H9 (cell line): ENCODE measurements at regions not wholly inside any gene's neighbourhood (a gene's known extent, or its start where the extent isn't known, plus 50 kb on each side); places are given as distances from the start of the nearest gene placed in this dataset.

ENCODE experiments used
- DNase-seq: peaks from one replicate; pipeline ENCODE4 v3.0.0-alpha.2; 2017
- H2AFZ ChIP-seq: one replicate; pipeline ENCODE4 v1.6.1; 2013; ENCODE audit warnings: mild to moderate bottlenecking, low read length, control low read depth, moderate library complexity
- H2AK5ac ChIP-seq: 2 replicates; pipeline ENCODE4 v1.6.1; 2013; ENCODE audit warnings: low read length, control low read depth, mixed read lengths; ENCODE audit not compliant: insufficient read length
- H2BK120ac ChIP-seq: one replicate; pipeline ENCODE4 v1.6.1; 2013; ENCODE audit warnings: low read depth, mild to moderate bottlenecking, low read length, control low read depth, inconsistent platforms; ENCODE audit not compliant: poor library complexity, severe bottlenecking
- H2BK12ac ChIP-seq: 2 replicates; pipeline ENCODE4 v1.6.1; 2013; ENCODE audit warnings: low read length, control low read depth, mixed read lengths, low read depth; ENCODE audit not compliant: insufficient read length
- H2BK15ac ChIP-seq: 2 replicates; pipeline ENCODE4 v1.6.1; 2013; ENCODE audit warnings: low read depth, low read length, control low read depth
- H2BK20ac ChIP-seq: one replicate; pipeline ENCODE4 v1.6.1; 2013; ENCODE audit warnings: low read depth, mild to moderate bottlenecking, low read length, control low read depth, inconsistent platforms; ENCODE audit not compliant: poor library complexity, severe bottlenecking
- H2BK5ac ChIP-seq: 2 replicates; pipeline ENCODE4 v1.6.1; 2013; ENCODE audit warnings: low read length, control low read depth, mixed read lengths; ENCODE audit not compliant: insufficient read length
- H3K14ac ChIP-seq: 2 replicates; pipeline ENCODE4 v1.6.1; 2013; ENCODE audit warnings: low read length, control low read depth; ENCODE audit not compliant: insufficient read depth
- H3K18ac ChIP-seq: 2 replicates; pipeline ENCODE4 v1.6.1; 2013; ENCODE audit warnings: low read depth, mild to moderate bottlenecking, mixed read lengths, low read length, control low read depth; ENCODE audit not compliant: insufficient read length
- H3K23ac ChIP-seq: 2 replicates; pipeline ENCODE4 v1.6.1; 2013; ENCODE audit warnings: low read length, control low read depth, mixed read lengths, low read depth; ENCODE audit not compliant: insufficient read length
- H3K23me2 ChIP-seq: 2 replicates; pipeline ENCODE4 v1.6.1; 2013; ENCODE audit warnings: low read depth, mild to moderate bottlenecking, mixed read lengths, low read length, control low read depth; ENCODE audit not compliant: insufficient read length, poor library complexity, severe bottlenecking
- H3K27ac ChIP-seq: 2 replicates; pipeline ENCODE4 v1.5.1; 2013; ENCODE audit warnings: low read length, control low read depth, mixed read lengths, low read depth; ENCODE audit not compliant: insufficient read length
- H3K27me3 ChIP-seq: 2 replicates; pipeline ENCODE4 v1.6.1; 2013; ENCODE audit warnings: low read length, control low read depth, inconsistent platforms; ENCODE audit not compliant: insufficient read depth
- H3K4ac ChIP-seq: 2 replicates; pipeline ENCODE4 v1.6.1; 2013; ENCODE audit warnings: low read depth, mild to moderate bottlenecking, control low read depth, inconsistent platforms, low read length, moderate library complexity
- H3K4me1 ChIP-seq: 2 replicates; pipeline ENCODE4 v1.6.1; 2013; ENCODE audit warnings: low read length, control low read depth, inconsistent platforms; ENCODE audit not compliant: insufficient read depth
- H3K4me2 ChIP-seq: 2 replicates; pipeline ENCODE4 v1.6.1; 2013; ENCODE audit warnings: low read length, control low read depth, mixed read lengths; ENCODE audit not compliant: insufficient read length, insufficient read depth
- H3K56ac ChIP-seq: 2 replicates; pipeline ENCODE4 v1.6.1; 2013; ENCODE audit warnings: low read depth, mild to moderate bottlenecking, mixed read lengths, low read length, control low read depth; ENCODE audit not compliant: insufficient read length
- H3K79me1 ChIP-seq: 2 replicates; pipeline ENCODE4 v1.6.1; 2013; ENCODE audit warnings: low read depth, mild to moderate bottlenecking, moderate library complexity, low read length, control low read depth, inconsistent platforms; ENCODE audit not compliant: insufficient read depth, poor library complexity, severe bottlenecking
- H3K79me2 ChIP-seq: 2 replicates; pipeline ENCODE4 v1.6.1; 2013; ENCODE audit warnings: low read length, control low read depth, inconsistent platforms; ENCODE audit not compliant: insufficient read depth
- H3K9ac ChIP-seq: 2 replicates; pipeline ENCODE4 v1.6.1; 2013; ENCODE audit warnings: low read length, control low read depth, mixed read lengths; ENCODE audit not compliant: insufficient read length; ENCODE audit errors: extremely low read depth
- H3K9me3 ChIP-seq: one replicate; pipeline ENCODE4 v1.6.1; 2013; ENCODE audit warnings: low read depth, low read length, inconsistent platforms; ENCODE audit not compliant: control insufficient read depth
- H3T11ph ChIP-seq: one replicate; pipeline ENCODE4 v1.6.1; 2013; ENCODE audit warnings: mild to moderate bottlenecking, low read length, control low read depth, inconsistent platforms
- H4K20me1 ChIP-seq: one replicate; pipeline ENCODE4 v1.6.1; 2013; ENCODE audit not compliant: control insufficient read depth, insufficient read length, insufficient read depth
- H4K5ac ChIP-seq: 2 replicates; pipeline ENCODE4 v1.6.1; 2013; ENCODE audit warnings: low read depth, mild to moderate bottlenecking, mixed read lengths, low read length, control low read depth; ENCODE audit not compliant: insufficient read length
- H4K8ac ChIP-seq: replicated peaks from 2 replicates; pipeline ENCODE4 v1.6.1; 2013; ENCODE audit warnings: low read length, control low read depth, mixed read lengths, low read depth; ENCODE audit not compliant: insufficient read length
- H4K91ac ChIP-seq: 2 replicates; pipeline ENCODE4 v1.6.1; 2013; ENCODE audit warnings: low read depth, mild to moderate bottlenecking, moderate library complexity, mixed read lengths, low read length, control low read depth; ENCODE audit not compliant: insufficient read length
- H3K27ac Mint-ChIP-seq, 3 experiments: 2 replicates in 2 of 3; 3 replicates in 1 of 3; pipeline ENCODE4 v1.8.0; 2020 to 2021; ENCODE audit warnings: mixed read lengths in 3 of 3, mild to moderate bottlenecking in 1 of 3, moderate library complexity in 1 of 3
- H3K27me3 Mint-ChIP-seq: 2 replicates; pipeline ENCODE4 v1.8.0; 2021; ENCODE audit warnings: low read depth, mild to moderate bottlenecking, moderate library complexity, mixed read lengths
- H3K36me3 Mint-ChIP-seq, 3 experiments: 2 replicates in 2 of 3; 3 replicates in 1 of 3; pipeline ENCODE4 v1.8.0; 2020 to 2021; ENCODE audit warnings: low read depth in 3 of 3, mixed read lengths in 3 of 3; ENCODE audit not compliant: insufficient read depth in 1 of 3
- H3K4me1 Mint-ChIP-seq, 2 experiments: 2 replicates each; pipeline ENCODE4 v1.8.0; 2020; ENCODE audit warnings: mixed read lengths in 2 of 2
- H3K4me3 Mint-ChIP-seq, 2 experiments: 2 replicates in 1 of 2; 3 replicates in 1 of 2; pipeline ENCODE4 v1.8.0; 2020 to 2021; ENCODE audit warnings: mild to moderate bottlenecking in 2 of 2, mixed read lengths in 2 of 2, moderate library complexity in 1 of 2
- H3K9me3 Mint-ChIP-seq, 2 experiments: 2 replicates in 1 of 2; 3 replicates in 1 of 2; pipeline ENCODE4 v1.8.0; 2020; ENCODE audit warnings: mild to moderate bottlenecking in 2 of 2, mixed read lengths in 2 of 2, moderate library complexity in 1 of 2
- CTCF ChIP-seq: fragments of 200-600 bp; sonication (generic); conservative IDR thresholded peaks from 3 replicates; pipeline ENCODE4 v1.8.0; 2021; ENCODE audit warnings: antibody characterized with exemption, mild to moderate bottlenecking
- WGBS: extraction: QIAGEN DNeasy Blood & Tissue Kit; methylation state at CpG from one replicate; pipeline ENCODE4 v1.1.7; 2013; ENCODE audit warnings: missing lambda C conversion rate, low lambda C conversion rate, mixed read lengths; ENCODE audit not compliant: insufficient read length; ENCODE audit errors: extremely low coverage; 5-methylcytosine and 5-hydroxymethylcytosine counted together

DNA sequence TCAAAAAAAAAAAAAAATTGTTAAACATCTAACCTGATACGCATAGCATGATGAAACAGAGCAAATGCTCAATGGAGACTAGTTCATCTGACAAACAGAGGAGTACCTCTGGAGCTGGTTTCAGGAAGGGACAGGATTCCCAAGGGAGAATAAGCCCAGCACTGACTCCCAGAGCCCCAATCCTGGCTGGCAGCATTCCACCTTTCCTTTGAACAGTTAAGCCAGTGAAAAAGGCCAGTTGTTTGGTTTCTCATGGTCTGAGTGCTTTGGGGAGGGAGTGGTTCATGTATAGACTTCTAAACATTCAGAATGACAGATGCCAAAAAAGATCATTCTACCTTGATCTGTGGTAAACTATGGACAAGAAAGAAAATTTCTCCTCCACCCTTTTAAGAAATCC is 277.9 kb upstream of the RARB start:
- H3K27me3 ChIP-seq: no peaks in the 10 kb centered on the region
- no CpG with 5 or more reads among the region's 1 CpG for WGBS
- H2AK5ac ChIP-seq: no peak overlapping the region
- H4K8ac ChIP-seq: no peak overlapping the region
- no peak for TF ChIP-seq CTCF
- Mint-ChIP-seq H3K4me1 (peaks cover 38 to 43% of the 10 kb centered on the region in 2 experiments), H3K4me3 (no peak overlapping the region), H3K9me3 (no peaks in the 10 kb centered on the region), H3K27ac (no peak overlapping the region), H3K36me3 (peaks cover 3 to 5% (median 4%) of the 10 kb centered on the region in 3 experiments; a peak in 6 of 7 replicates), H3K27me3 (no peaks in the 10 kb centered on the region)
- no peaks in the 10 kb centered on the region for H3K9me3 ChIP-seq
- H2BK15ac ChIP-seq: no peak overlapping the region
- H2BK5ac ChIP-seq: no peak overlapping the region
- H3K23ac ChIP-seq: no peak overlapping the region
- peaks cover 8% of the 10 kb centered on the region; the same call in 1 of the 2 replicates for H3K4me1 ChIP-seq
- no peak overlapping the region for H3T11ph ChIP-seq
- H3K79me2 ChIP-seq: no peaks in the 10 kb centered on the region
- no peaks in the 10 kb centered on the region for H3K79me1 ChIP-seq
- H4K20me1 ChIP-seq: no peaks in the 10 kb centered on the region
- H4K91ac ChIP-seq: no peak overlapping the region
- no peak overlapping the region for H2BK20ac ChIP-seq
- no peak overlapping the region for H2BK12ac ChIP-seq
- H3K27ac ChIP-seq: no peak overlapping the region
- no peak overlapping the region for H2BK120ac ChIP-seq
- H3K56ac ChIP-seq: no peak overlapping the region
- no peaks in the 10 kb centered on the region for H3K23me2 ChIP-seq
- H3K14ac ChIP-seq: no peak overlapping the region
- H3K9ac ChIP-seq: no peak overlapping the region
- H3K4me2 ChIP-seq: no peak overlapping the region
- H3K18ac ChIP-seq: no peak overlapping the region
- DNase-seq: no peak
- no peak overlapping the region for H4K5ac ChIP-seq
- no peak overlapping the region for H2AFZ ChIP-seq
- no peak overlapping the region for H3K4ac ChIP-seq
